ENCODE measurements at regions not wholly inside any gene's neighbourhood (a gene's known extent, or its start where the extent isn't known, plus 50 kb on each side); places are given as distances from the start of the nearest gene placed in this dataset.
A peak's percentile ranks its signal among the peaks of the same experiment; 100 is the strongest.
"Not testable (repeated sequence)": the region's sequence is repeated elsewhere in the genome, so short reads cannot be mapped to it uniquely, and the experiment has no call there.

GRCh38 chr10:42177077-42177792 lies 461.1 kb downstream of the ZNF33B start:
- peaks cover 25% of the 10 kb centered on the region for H3K9me3 Mint-ChIP-seq (ENCODE audit: unreplicated experiment)
- no peaks in the 10 kb centered on the region for H3K4me1 Mint-ChIP-seq (ENCODE audit: unreplicated experiment)
- H3K4me3 Mint-ChIP-seq (ENCODE audit: unreplicated experiment) = no peak overlapping the region
- no peak for DNase-seq (ENCODE audit: low spot score)
- no peak overlapping the region for H3K27ac Mint-ChIP-seq (ENCODE audit: unreplicated experiment)
- peaks cover 7% of the 10 kb centered on the region for H3K36me3 Mint-ChIP-seq (ENCODE audit: low read depth, unreplicated experiment)
- no peak for TF ChIP-seq CTCF (IDR thresholded peaks at IDR 0.05; ENCODE audit: unreplicated experiment)
- H3K27me3 Mint-ChIP-seq (ENCODE audit: unreplicated experiment) = peaks cover 4% of the 10 kb centered on the region

- H3K4me3 Mint-ChIP-seq (ENCODE audit: unreplicated experiment) = no peak overlapping the region
- peaks cover 24% of the 10 kb centered on the region for H3K9me3 Mint-ChIP-seq (ENCODE audit: unreplicated experiment)
- peaks cover 6% of the 10 kb centered on the region for H3K36me3 Mint-ChIP-seq (ENCODE audit: low read depth, unreplicated experiment)
- TF ChIP-seq CTCF (IDR thresholded peaks at IDR 0.05; ENCODE audit: unreplicated experiment) = no peak
- H3K27me3 Mint-ChIP-seq (ENCODE audit: unreplicated experiment) = peaks cover 4% of the 10 kb centered on the region
- H3K27ac Mint-ChIP-seq (ENCODE audit: unreplicated experiment) = no peak overlapping the region
- DNase-seq (ENCODE audit: low spot score) = no peak
- no peaks in the 10 kb centered on the region for H3K4me1 Mint-ChIP-seq (ENCODE audit: unreplicated experiment)
Measured at GRCh38 chr10:42150428-42151061, 487.8 kb downstream of the ZNF33B start.

- Mint-ChIP-seq H3K9me3 (ENCODE audit: unreplicated experiment) (peaks cover 24% of the 10 kb centered on the region), H3K27ac (ENCODE audit: unreplicated experiment) (no peak overlapping the region), H3K27me3 (ENCODE audit: unreplicated experiment) (peaks cover 4% of the 10 kb centered on the region), H3K4me1 (ENCODE audit: unreplicated experiment) (no peaks in the 10 kb centered on the region), H3K36me3 (ENCODE audit: low read depth, unreplicated experiment) (peaks cover 6% of the 10 kb centered on the region), H3K4me3 (ENCODE audit: unreplicated experiment) (no peak overlapping the region)
- no peak for DNase-seq (ENCODE audit: low spot score)
- TF ChIP-seq CTCF (IDR thresholded peaks at IDR 0.05; ENCODE audit: unreplicated experiment) = no peak
Measured at GRCh38 chr10:42149722-42150427, 488.5 kb downstream of the ZNF33B start.

GRCh38 chr10:42149027-42149700 lies 489.2 kb downstream of the ZNF33B start:
- H3K4me3 Mint-ChIP-seq (ENCODE audit: unreplicated experiment) = no peak overlapping the region
- peaks cover 4% of the 10 kb centered on the region for H3K27me3 Mint-ChIP-seq (ENCODE audit: unreplicated experiment)
- no peak overlapping the region for H3K27ac Mint-ChIP-seq (ENCODE audit: unreplicated experiment)
- no peak for TF ChIP-seq CTCF (IDR thresholded peaks at IDR 0.05; ENCODE audit: unreplicated experiment)
- DNase-seq (ENCODE audit: low spot score) = no peak
- no peaks in the 10 kb centered on the region for H3K4me1 Mint-ChIP-seq (ENCODE audit: unreplicated experiment)
- peaks cover 19% of the 10 kb centered on the region for H3K9me3 Mint-ChIP-seq (ENCODE audit: unreplicated experiment)
- peaks cover 6% of the 10 kb centered on the region for H3K36me3 Mint-ChIP-seq (ENCODE audit: low read depth, unreplicated experiment)

- H3K27me3 Mint-ChIP-seq (ENCODE audit: unreplicated experiment); H3K36me3 Mint-ChIP-seq (ENCODE audit: low read depth, unreplicated experiment); H3K27ac Mint-ChIP-seq (ENCODE audit: unreplicated experiment); DNase-seq (ENCODE audit: low spot score); H3K4me1 Mint-ChIP-seq (ENCODE audit: unreplicated experiment): not testable (repeated sequence)
- peaks cover 31% of the 10 kb centered on the region for H3K9me3 Mint-ChIP-seq (ENCODE audit: unreplicated experiment)
- H3K4me3 Mint-ChIP-seq (ENCODE audit: unreplicated experiment) = peak overlapping the region; percentile 2
Measured at GRCh38 chr10:42146165-42146564, 492.2 kb downstream of the ZNF33B start.

GRCh38 chr10:42138023-42138422 lies 500.3 kb downstream of the ZNF33B start:
- not testable (repeated sequence) for DNase-seq (ENCODE audit: low spot score); H3K4me1 Mint-ChIP-seq (ENCODE audit: unreplicated experiment); H3K36me3 Mint-ChIP-seq (ENCODE audit: low read depth, unreplicated experiment); H3K27ac Mint-ChIP-seq (ENCODE audit: unreplicated experiment); H3K27me3 Mint-ChIP-seq (ENCODE audit: unreplicated experiment); H3K4me3 Mint-ChIP-seq (ENCODE audit: unreplicated experiment)
- peaks cover 13% of the 10 kb centered on the region for H3K9me3 Mint-ChIP-seq (ENCODE audit: unreplicated experiment)

Measured in endothelial cell (in vitro differentiated cells).